ENCODE measurements at regions not wholly inside any gene's neighbourhood (a gene's known extent, or its start where the extent isn't known, plus 50 kb on each side); places are given as distances from the start of the nearest gene placed in this dataset.
"Not testable (repeated sequence)": the region's sequence is repeated elsewhere in the genome, so short reads cannot be mapped to it uniquely, and the experiment has no call there.

GRCh38 chr1:38787041-38787440 lies 72.5 kb downstream of the RRAGC start:
- no peak for DNase-seq

DNA sequence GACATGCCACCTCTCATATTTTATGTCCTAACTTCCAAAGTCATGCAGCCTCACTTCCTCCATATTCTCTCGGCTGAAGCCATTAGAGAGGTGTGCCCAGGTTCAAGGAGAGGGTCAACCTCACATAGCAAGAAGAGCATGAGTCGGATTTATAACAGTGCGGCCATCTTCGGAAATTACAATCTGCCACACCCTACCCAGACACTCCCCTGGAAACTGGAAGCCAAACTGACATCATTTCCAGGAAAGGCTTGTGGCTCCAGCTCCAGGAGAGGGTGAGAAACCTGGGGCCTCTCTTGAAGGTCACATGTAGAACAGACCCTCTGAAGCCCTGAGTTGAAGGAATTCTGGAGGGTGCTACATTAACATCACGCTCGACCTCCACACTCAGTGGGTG lies 73.5 kb downstream of the RRAGC start:
- no peak for DNase-seq

GRCh38 chr1:38785285-38786039 lies 74.1 kb downstream of the RRAGC start:
- DNase-seq, result no peak

- no peak for DNase-seq
Observed at GRCh38 chr1:38784452-38785284, 74.9 kb downstream of the RRAGC start.

DNA sequence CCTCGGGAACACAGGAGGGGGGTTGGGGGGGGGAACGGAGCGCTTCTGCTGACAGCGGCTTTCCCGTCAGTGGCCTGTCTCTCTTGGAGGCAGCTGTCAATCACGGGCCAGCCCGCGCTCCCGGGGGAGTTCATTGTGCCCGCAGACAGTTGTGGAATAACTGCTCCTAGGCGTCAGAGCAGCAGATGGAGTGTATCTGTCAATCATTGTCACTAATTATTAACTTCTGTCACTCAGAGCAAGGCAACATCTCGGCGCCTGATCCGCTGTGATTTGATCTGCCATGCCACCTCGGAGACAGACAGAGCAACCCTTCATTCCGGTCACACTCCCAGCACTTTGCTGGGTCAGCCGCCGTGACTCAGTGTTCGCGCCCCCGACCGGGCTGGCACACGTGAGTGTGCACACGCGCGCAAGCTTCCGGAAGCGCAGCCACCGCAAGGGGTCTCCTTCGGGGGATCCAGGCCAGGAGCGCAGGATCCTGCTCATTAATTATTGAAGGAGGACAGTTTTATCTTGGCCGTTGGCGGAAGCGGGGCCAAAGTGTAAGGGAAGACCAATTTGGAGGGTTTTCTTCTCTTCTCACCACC lies 75.8 kb downstream of the RRAGC start:
- no peak for DNase-seq

GRCh38 chr1:38781872-38782617 lies 77.5 kb downstream of the RRAGC start:
- DNase-seq, result no peak

- DNase-seq, result no peak
Observed at GRCh38 chr1:38780133-38780532, 79.4 kb downstream of the RRAGC start.

GRCh38 chr1:38779491-38779890 lies 80.1 kb downstream of the RRAGC start:
- DNase-seq, result no peak

GRCh38 chr1:38778521-38778920 lies 81.1 kb downstream of the RRAGC start:
- no peak for DNase-seq

- DNase-seq, result no peak
Observed at GRCh38 chr1:38778051-38778450, 81.5 kb downstream of the RRAGC start.

DNA sequence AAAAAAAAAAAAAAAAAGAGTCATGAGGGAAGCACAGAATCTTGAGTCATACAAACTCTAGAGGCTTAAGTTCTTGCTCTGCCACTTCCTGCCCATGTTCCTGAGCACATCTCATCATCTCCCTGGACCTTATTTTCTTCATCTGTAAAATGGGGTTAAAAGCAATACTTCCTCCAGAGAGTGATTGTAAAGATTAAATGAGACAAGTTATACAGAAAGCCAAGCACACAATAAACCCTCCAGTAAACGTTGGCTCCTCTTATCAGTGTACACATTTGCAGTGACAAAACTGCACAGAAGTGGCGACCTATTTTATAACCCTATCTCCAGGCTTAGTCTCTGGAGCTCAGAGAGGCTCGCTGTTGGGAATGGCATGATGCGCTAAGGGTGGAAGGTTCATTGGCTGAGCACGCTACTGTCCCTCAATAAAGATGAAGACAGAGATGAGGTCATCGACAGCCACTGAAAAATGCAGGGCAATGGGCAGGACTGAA lies 82.1 kb downstream of the RRAGC start:
- DNase-seq, result no peak

DNA sequence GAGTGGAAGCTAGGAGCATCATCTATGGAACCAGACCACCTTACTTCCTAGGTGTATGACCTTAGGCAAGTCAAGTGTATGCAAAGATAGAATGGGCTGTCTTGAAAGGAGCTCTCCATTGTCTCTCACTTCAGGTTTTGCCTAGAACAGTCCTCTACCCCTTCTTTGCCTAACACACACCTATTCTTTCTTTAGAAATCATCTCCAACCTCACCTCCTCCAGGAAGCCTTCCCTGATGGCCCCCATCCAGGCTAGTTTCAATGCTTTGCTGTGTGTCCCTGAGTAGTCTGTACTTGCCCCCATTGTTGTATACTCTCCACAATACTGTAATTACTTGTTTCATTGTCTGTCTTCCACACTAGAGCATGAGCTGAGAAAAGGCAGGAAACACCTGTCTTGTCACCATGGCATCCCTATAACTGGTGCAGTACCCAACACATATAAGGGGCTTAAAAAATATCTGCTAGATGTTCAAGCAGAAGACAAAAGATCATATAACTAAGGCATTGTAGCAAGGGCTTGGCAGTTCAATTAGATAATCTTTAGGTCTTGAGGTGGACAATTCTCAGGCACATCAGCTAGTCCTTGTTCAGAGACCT lies 83.0 kb downstream of the RRAGC start:
- no peak for DNase-seq

GRCh38 chr1:38775175-38775845 lies 84.3 kb downstream of the RRAGC start:
- DNase-seq, result no peak

DNA sequence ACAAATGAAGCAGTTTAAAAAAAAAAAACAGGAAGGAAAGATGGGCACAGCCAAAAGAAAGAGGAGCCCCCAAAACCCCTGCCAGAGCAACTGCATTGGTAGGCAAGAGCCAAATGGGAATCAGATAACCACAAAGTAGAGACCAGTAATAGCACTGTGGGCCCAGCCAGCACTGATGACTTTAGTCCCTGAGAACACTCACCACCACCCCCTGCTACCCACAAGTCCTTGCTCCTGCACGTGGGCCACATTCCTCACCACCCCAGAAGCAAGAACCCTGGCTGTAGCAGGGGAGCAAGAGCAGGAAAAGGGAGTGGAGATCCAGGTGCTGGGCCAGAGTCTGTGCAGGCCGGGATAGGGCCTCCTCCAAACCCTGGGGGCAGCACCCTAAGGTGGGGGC lies 86.1 kb downstream of the RRAGC start:
- no peak for DNase-seq

- no peak for DNase-seq
Observed at GRCh38 chr1:38772953-38773352, 86.6 kb downstream of the RRAGC start.

DNA sequence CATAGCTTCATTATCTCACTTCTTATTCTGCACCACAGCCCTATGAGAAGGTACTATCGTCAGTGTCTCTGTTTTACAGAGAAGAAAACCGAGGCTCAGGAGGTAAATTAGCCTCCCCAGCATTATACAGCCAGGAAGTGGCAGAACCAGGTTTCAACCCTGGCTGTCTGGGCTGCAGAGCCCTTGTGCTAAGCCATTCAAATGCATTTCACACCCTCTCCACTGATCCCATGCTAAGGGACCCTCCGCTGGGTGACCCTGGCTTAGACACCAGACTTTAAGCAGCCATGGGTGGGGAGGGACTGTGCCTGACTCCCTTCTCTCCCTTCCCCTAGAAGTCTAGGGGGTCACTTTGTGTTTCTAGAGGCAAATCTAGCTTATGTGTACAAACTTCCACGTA lies 87.5 kb downstream of the RRAGC start:
- DNase-seq, result no peak

GRCh38 chr1:38770516-38771173 lies 88.9 kb downstream of the RRAGC start:
- DNase-seq, result not testable (repeated sequence)

GRCh38 chr1:38766125-38766524 lies 93.4 kb downstream of the RRAGC start:
- DNase-seq, result no peak

GRCh38 chr1:38763121-38763520 lies 96.5 kb downstream of the RRAGC start:
- no peak for DNase-seq

GRCh38 chr1:38760562-38760961 lies 99.0 kb downstream of the RRAGC start:
- no peak for DNase-seq

DNA sequence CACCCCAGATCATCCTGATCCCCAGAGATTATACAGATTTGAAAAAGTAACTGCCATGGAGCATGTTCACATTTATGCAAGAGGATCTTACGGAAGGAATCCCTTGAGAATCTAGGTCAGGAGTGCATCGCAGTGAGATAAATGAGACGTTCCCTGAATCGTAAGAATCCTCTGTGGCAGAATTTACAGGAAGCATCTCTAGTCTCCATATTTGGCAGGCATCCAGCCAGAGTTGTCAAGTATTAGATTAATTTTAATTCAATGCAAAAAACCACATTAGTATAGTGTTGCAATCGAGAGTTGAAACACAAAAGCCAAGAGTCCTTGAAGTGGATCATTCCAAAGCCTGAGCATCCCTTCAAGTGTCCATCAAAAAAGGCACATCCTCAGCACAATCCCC lies 100.8 kb downstream of the RRAGC start:
- DNase-seq, result no peak
